ENCODE measurements at regions not wholly inside any gene's neighbourhood (a gene's known extent, or its start where the extent isn't known, plus 50 kb on each side); places are given as distances from the start of the nearest gene placed in this dataset.

DNA sequence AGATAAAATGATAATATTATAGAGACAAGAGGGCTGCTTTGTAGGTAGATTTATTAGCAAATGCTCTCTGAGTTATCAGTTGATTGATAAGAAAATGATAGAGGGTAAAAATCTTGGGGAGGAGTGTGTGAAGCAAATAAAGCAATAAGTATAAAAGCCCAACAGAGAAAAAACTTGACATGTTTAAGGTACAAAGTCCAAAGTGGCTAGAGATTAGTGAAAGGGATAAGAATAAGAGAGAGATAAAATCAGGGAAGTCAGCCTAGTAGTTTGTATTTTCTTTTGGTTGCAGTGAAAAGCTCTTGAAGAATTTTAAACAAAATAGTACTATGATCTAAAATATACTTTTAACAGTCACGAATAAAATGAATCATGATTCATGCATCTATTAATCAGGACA is 246.2 kb upstream of the LRIG3 start:
- in situ Hi-C loops (cut with MboI), result no loop called here
- RAD21 ChIA-PET (ENCODE audit: unreplicated experiment), result no interaction called here
- BruUV-seq (replicated peaks), result no TSS peak

More for the DNA sequence above, 246.2 kb upstream of the LRIG3 start:
- Histone ChIP-seq H4K20me1 (ENCODE audit: control insufficient read depth, insufficient read depth) (no peaks in the 10 kb centered on the region), H3K4me2 (ENCODE audit: control insufficient read depth, insufficient read depth) (no peak overlapping the region), H2AFZ (ENCODE audit: control insufficient read depth, low read depth, low read length) (no peak overlapping the region), H3K27ac (ENCODE audit: control insufficient read depth, insufficient read depth) (no peak overlapping the region), H3K4me3 (no peak overlapping the region), H3K79me2 (ENCODE audit: control insufficient read depth, insufficient read depth, low read length) (no peaks in the 10 kb centered on the region), H3K27me3 (replicated peaks in 1 of 2; ENCODE audit: control insufficient read depth in 2 of 2, insufficient read depth in 2 of 2, low read length in 1 of 2) (no peaks in the 10 kb centered on the region), H3K9me3 (replicated peaks; ENCODE audit: control insufficient read depth, insufficient read depth, low read length) (no peaks in the 10 kb centered on the region), H3K4me1 (ENCODE audit: control insufficient read depth, insufficient read depth, low read length) (no peaks in the 10 kb centered on the region), H3K9ac (ENCODE audit: control insufficient read depth, insufficient read depth, low read length) (no peak overlapping the region), H3K36me3 (ENCODE audit: control insufficient read depth in 2 of 2, insufficient read depth in 2 of 2, low read length in 1 of 2) (no peaks in the 10 kb centered on the region)
- no peak for DNase-seq (ENCODE audit: low read depth, low spot score)
- ChIA-PET CTCF (no interaction called here), SMC1A (ENCODE audit: uncharacterized antibody, unreplicated experiment) (no interaction called here), POLR2A (no interaction called here)
- ATAC-seq, result no peak
- FAIRE-seq, result no peak
- TF ChIP-seq RB1 (IDR thresholded peaks at IDR 0.05; ENCODE audit: borderline replicate concordance), result no peak
- TF ChIP-seq, protein P1, sequence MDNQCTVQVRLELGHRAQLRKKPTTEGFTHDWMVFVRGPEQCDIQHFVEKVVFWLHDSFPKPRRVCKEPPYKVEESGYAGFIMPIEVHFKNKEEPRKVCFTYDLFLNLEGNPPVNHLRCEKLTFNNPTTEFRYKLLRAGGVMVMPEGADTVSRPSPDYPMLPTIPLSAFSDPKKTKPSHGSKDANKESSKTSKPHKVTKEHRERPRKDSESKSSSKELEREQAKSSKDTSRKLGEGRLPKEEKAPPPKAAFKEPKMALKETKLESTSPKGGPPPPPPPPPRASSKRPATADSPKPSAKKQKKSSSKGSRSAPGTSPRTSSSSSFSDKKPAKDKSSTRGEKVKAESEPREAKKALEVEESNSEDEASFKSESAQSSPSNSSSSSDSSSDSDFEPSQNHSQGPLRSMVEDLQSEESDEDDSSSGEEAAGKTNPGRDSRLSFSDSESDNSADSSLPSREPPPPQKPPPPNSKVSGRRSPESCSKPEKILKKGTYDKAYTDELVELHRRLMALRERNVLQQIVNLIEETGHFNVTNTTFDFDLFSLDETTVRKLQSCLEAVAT (IDR thresholded peaks at IDR 0.05), result no peak
- TF ChIP-seq EP300 (IDR thresholded peaks at IDR 0.05; ENCODE audit: borderline replicate concordance in 1 of 2, control insufficient read depth in 1 of 2, low read depth in 2 of 2, low read length in 2 of 2), result no peak
- TF ChIP-seq SRF (IDR thresholded peaks at IDR 0.05; ENCODE audit: low read depth in 2 of 2, low read length in 2 of 2), result no peak
- no peak for TF ChIP-seq NKRF (conservative IDR thresholded peaks at IDR 0.05)
- no peak for TF ChIP-seq CTCF (IDR thresholded peaks at IDR 0.05 in 2 of 3, conservative IDR thresholded peaks at IDR 0.05 in 1 of 3; ENCODE audit: control insufficient read depth in 2 of 3, extremely low read depth in 1 of 3, insufficient read depth in 1 of 3, low read depth in 3 of 3, low read length in 3 of 3)
- intact Hi-C loops (cut with micrococcal nuclease; ENCODE audit: unreplicated experiment), result no loop called here
- 0% methylated on average over 1 of the region's 1 CpG for WGBS (ENCODE audit: insufficient coverage, insufficient replicate concordance, low lambda C conversion rate, missing lambda C conversion rate)

Measured in GM12878 (cell line).